Left colon (tissue), 2 donors: ENCODE measurements at regions not wholly inside any gene's neighbourhood (a gene's known extent, or its start where the extent isn't known, plus 50 kb on each side); places are given as distances from the start of the nearest gene placed in this dataset.

Source experiments
- ATAC-seq: fragments of 200-7000 bp; cut with Tn5 transposase; one replicate; pipeline ENCODE4 v1.9.1; 2020; ENCODE audit warnings: mild to moderate bottlenecking, moderate library complexity
- DNase-seq, 2 donors: peaks; one replicate each; pipeline ENCODE4 v3.0.0-alpha.2; 2020
- intact Hi-C, 2 donors: fragments of 100-400 bp; cut with DNase I in 1 of 2; cut with micrococcal nuclease in 1 of 2; formaldehyde crosslinking; loops; one replicate each; pipeline versions ENCODE4 v1.11.2 to v1.14.0; 2022; cut with DNase I, micrococcal nuclease
- donor health status: DM: no; HTN: no; CAD: no.
- donor health status: DM: yes; HTN: yes; CAD: no.

GRCh38 chr2:5391362-5391761, 300.8 kb upstream of the SOX11 start:
- ATAC-seq (no peak), DNase-seq (no peak)
- intact Hi-C loops, result no loop called here

- intact Hi-C loops, result no loop called here
- no peak for ATAC-seq
- DNase-seq, result no peak
Measured at GRCh38 chr2:5392658-5393057, 299.5 kb upstream of the SOX11 start.

GRCh38 chr2:5393474-5393873, 298.7 kb upstream of the SOX11 start:
- no peak for ATAC-seq
- intact Hi-C loops, result no loop called here
- DNase-seq, result no peak

GRCh38 chr2:5394223-5394622, 298.0 kb upstream of the SOX11 start:
- DNase-seq, result no peak
- ATAC-seq, result no peak
- intact Hi-C loops, result no loop called here

- DNase-seq (no peak), ATAC-seq (no peak)
- intact Hi-C loops, result no loop called here
Measured at GRCh38 chr2:5401115-5401657, 291.0 kb upstream of the SOX11 start.

GRCh38 chr2:5403392-5403791, 288.8 kb upstream of the SOX11 start:
- intact Hi-C loops, result no loop called here
- ATAC-seq, result no peak
- DNase-seq, result no peak

GRCh38 chr2:5409898-5410381, 282.2 kb upstream of the SOX11 start:
- intact Hi-C loops, result no loop called here
- DNase-seq, result no peak
- ATAC-seq, result no peak

GRCh38 chr2:5410991-5411700, 281.0 kb upstream of the SOX11 start:
- DNase-seq (no peak), ATAC-seq (no peak)
- intact Hi-C loops, result no loop called here

- no peak for DNase-seq
Measured at GRCh38 chr2:5412001-5412400, 280.2 kb upstream of the SOX11 start.

GRCh38 chr2:5433855-5434254, 258.3 kb upstream of the SOX11 start:
- no peak for DNase-seq
- intact Hi-C loops, result no loop called here
- ATAC-seq, result no peak

More at GRCh38 chr2:5412001-5412400, 280.2 kb upstream of the SOX11 start:
- no peak for ATAC-seq
- intact Hi-C loops, result no loop called here

GRCh38 chr2:5437375-5437774, 254.8 kb upstream of the SOX11 start:
- ATAC-seq (no peak), DNase-seq (no peak)
- intact Hi-C loops, result no loop called here

GRCh38 chr2:5440174-5440573, 252.0 kb upstream of the SOX11 start:
- no peak for DNase-seq
- ATAC-seq, result no peak
- intact Hi-C loops, result no loop called here

- intact Hi-C loops, result no loop called here
- no peak for ATAC-seq
- no peak for DNase-seq
Measured at GRCh38 chr2:5442736-5443135, 249.4 kb upstream of the SOX11 start.

- ATAC-seq (no peak), DNase-seq (no peak)
- intact Hi-C loops, result no loop called here
Measured at GRCh38 chr2:5444168-5444567, 248.0 kb upstream of the SOX11 start.

- ATAC-seq (no peak), DNase-seq (no peak)
- intact Hi-C loops, result no loop called here
Measured at GRCh38 chr2:5444854-5445253, 247.3 kb upstream of the SOX11 start.

GRCh38 chr2:5449867-5450266, 242.3 kb upstream of the SOX11 start:
- no peak for ATAC-seq
- intact Hi-C loops, result no loop called here
- DNase-seq, result no peak

GRCh38 chr2:5453220-5454050, 238.7 kb upstream of the SOX11 start:
- ATAC-seq (no peak), DNase-seq (no peak)
- intact Hi-C loops, result no loop called here

GRCh38 chr2:5454051-5454390, 238.2 kb upstream of the SOX11 start:
- no peak for ATAC-seq
- no peak for DNase-seq

GRCh38 chr2:5459041-5459440, 233.1 kb upstream of the SOX11 start:
- no peak for ATAC-seq
- intact Hi-C loops, result no loop called here
- no peak for DNase-seq

More at GRCh38 chr2:5454051-5454390, 238.2 kb upstream of the SOX11 start:
- intact Hi-C loops, result no loop called here

GRCh38 chr2:5464657-5465056, 227.5 kb upstream of the SOX11 start:
- ATAC-seq (no peak), DNase-seq (no peak)
- intact Hi-C loops, result no loop called here
